GM21447 (cell line): ENCODE measurements at regions not wholly inside any gene's neighbourhood (a gene's known extent, or its start where the extent isn't known, plus 50 kb on each side); places are given as distances from the start of the nearest gene placed in this dataset.

Experiments
- ATAC-seq: cut with Tn5 transposase; IDR thresholded peaks from one replicate; pipeline ENCODE4 v1.9.1; 2021; ENCODE audit not compliant: unreplicated experiment

DNA sequence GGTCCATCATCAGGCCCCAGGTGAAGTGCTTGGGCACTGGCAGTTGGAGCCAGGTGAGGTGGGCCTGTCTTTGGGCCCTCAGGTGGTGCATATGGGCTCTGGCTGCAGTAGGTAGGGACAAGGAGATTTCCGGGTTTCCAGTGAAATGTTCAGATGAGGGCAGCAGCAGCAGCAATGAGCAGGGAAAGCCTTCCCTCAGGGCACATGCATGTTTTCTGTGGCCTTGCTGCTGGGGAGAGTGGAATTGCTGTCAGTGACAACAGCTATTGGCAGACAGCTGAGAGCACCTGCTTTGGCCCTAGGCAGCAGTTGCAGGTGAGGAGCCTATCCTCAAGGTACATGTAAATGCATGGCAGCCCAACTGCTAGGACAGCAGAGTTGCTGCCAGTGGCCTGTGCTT, 58.9 kb upstream of the QRFPR start:
- ATAC-seq, result no peak
